BLaER1 (cell line): ENCODE measurements at regions not wholly inside any gene's neighbourhood (a gene's known extent, or its start where the extent isn't known, plus 50 kb on each side); places are given as distances from the start of the nearest gene placed in this dataset.

ENCODE experiments used
- H3K27ac ChIP-seq: shearing (Covaris generic); formaldehyde crosslinking; 2 replicates; pipeline ENCODE4 v1.8.1; 2022
- H3K27me3 ChIP-seq: shearing (Covaris generic); formaldehyde crosslinking; 2 replicates; pipeline ENCODE4 v1.8.1; 2022
- H3K36me3 ChIP-seq: shearing (Covaris generic); formaldehyde crosslinking; 2 replicates; pipeline ENCODE4 v1.8.1; 2022
- H3K4me1 ChIP-seq: shearing (Covaris generic); formaldehyde crosslinking; 2 replicates; pipeline ENCODE4 v1.8.1; 2022
- H3K4me2 ChIP-seq: shearing (Covaris generic); formaldehyde crosslinking; 2 replicates; pipeline ENCODE4 v1.8.1; 2022
- H3K4me3 ChIP-seq: shearing (Covaris generic); formaldehyde crosslinking; 2 replicates; pipeline ENCODE4 v1.8.1; 2022
- H3K9ac ChIP-seq: shearing (Covaris generic); formaldehyde crosslinking; 2 replicates; pipeline ENCODE4 v1.8.1; 2022
- H3K9me3 ChIP-seq: shearing (Covaris generic); formaldehyde crosslinking; 2 replicates; pipeline ENCODE4 v1.8.1; 2022
- H4K20me1 ChIP-seq: shearing (Covaris generic); formaldehyde crosslinking; 2 replicates; pipeline ENCODE4 v1.8.1; 2022
- Cebpa-rat ChIP-seq: shearing (Covaris generic); IDR thresholded peaks from 2 replicates; pipeline ENCODE4 v1.8.1; 2022

DNA sequence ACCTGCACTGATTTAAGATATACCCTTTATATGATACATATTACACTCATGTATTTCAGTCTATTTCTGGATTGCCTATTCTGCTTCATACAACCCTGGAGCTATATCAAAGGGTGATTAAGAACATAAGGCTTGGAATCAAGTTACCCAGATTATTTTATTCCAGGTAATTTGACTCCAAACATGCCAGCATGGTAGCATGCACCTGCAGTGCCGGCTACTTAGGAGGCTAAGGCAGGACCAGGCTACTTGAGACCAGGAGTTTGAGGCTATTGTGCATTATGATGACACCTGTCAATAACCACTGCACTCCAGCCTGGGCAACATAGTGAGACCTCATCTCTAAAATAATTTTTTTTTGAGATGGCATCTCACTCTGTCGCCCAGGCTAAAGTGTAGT, 50.4 kb upstream of the NEO1 start:
- Histone ChIP-seq H3K9me3 (no peaks in the 10 kb centered on the region), H3K4me3 (no peak overlapping the region), H3K9ac (no peak overlapping the region), H3K4me1 (no peaks in the 10 kb centered on the region), H3K4me2 (no peak overlapping the region), H4K20me1 (no peaks in the 10 kb centered on the region), H3K27me3 (no peaks in the 10 kb centered on the region), H3K27ac (no peak overlapping the region), H3K36me3 (no peaks in the 10 kb centered on the region)
- no peak for TF ChIP-seq Cebpa-rat

DNA sequence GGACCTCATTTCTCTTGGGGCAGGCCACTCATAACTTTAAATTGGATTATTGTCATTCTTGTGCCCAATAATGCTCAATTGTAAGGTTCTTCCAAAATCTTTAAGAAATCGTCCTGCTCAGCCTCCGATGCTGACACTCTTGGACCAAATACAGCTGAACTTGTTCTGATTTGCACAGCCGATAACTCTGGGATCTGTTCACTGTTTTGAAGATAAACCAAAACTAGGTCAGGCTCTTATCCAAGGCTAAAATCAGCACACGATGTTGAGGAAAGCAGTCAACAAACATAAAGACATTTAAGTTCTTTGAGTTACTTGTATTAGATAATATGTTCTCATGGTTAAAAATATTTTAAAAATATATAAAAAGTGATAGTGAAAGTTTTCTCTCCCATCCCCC, 52.0 kb upstream of the NEO1 start:
- H3K9me3 ChIP-seq: no peaks in the 10 kb centered on the region
- no peak overlapping the region for H3K4me3 ChIP-seq
- no peak overlapping the region for H3K9ac ChIP-seq
- no peak for TF ChIP-seq Cebpa-rat
- no peaks in the 10 kb centered on the region for H3K36me3 ChIP-seq
- H3K27me3 ChIP-seq: no peaks in the 10 kb centered on the region
- H3K4me1 ChIP-seq: no peaks in the 10 kb centered on the region
- no peak overlapping the region for H3K4me2 ChIP-seq
- no peaks in the 10 kb centered on the region for H4K20me1 ChIP-seq
- no peak overlapping the region for H3K27ac ChIP-seq

DNA sequence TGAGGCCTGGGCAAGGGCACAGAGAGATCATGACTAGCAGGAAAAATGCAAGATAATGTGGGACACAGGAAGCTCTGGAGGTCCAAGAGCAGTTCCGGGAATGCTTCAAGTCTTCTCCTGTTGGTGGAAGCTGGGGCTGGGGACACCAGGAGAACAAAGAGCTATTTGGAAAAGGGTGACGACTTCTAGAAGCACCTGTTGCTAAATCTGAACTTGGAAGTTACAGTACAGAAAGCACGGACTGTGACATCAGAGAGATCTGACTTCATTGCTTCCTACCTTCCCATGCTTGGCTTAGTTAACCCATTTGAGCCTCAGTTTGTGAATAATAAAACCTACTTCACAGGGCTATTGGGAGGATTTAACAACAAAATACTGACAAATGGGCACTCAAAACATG, 52.7 kb upstream of the NEO1 start:
- H3K27me3 ChIP-seq: no peaks in the 10 kb centered on the region
- no peak overlapping the region for H3K27ac ChIP-seq
- H3K4me3 ChIP-seq: no peak overlapping the region
- no peaks in the 10 kb centered on the region for H3K9me3 ChIP-seq
- no peak overlapping the region for H3K4me2 ChIP-seq
- H3K36me3 ChIP-seq: no peaks in the 10 kb centered on the region
- no peaks in the 10 kb centered on the region for H3K4me1 ChIP-seq
- no peak for TF ChIP-seq Cebpa-rat
- no peak overlapping the region for H3K9ac ChIP-seq
- no peaks in the 10 kb centered on the region for H4K20me1 ChIP-seq

DNA sequence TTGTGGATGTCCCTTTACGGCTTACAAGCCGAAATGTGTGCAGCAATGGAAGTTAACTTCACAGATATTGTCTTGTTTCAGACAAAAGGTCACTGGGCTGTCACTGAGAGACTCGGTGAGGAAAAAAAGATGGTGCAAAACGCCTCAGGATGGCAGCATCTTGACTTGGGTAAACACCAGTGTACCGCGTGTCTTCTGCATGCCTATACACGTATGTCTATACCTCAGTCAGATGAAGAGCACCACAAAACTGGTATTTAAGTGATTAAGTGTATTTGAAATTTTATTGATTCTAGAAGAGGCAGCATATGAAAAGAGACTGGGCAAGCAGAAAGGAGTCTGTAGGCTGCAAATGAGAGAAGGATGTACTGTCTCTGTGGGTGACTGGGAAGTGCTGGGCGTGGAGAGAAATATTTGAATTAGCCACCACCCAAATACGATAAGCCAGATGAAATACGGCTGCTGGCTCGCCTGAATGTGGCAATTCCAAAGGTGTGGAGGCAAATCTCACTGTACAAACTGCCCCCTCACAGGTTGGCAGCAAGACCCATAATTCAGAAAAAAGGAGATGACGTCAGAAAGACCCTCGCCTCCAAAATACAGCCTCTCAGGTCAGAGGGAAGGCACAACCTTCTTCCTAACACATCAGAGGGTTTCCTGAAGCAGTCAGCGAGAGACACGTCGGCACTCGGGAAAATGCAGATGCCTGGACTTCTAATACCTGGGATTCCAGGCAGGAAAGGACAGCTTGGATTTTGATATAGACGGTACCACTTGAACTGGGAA, 53.4 kb upstream of the NEO1 start:
- Histone ChIP-seq H3K4me3 (no peak overlapping the region), H3K4me1 (no peaks in the 10 kb centered on the region), H4K20me1 (no peaks in the 10 kb centered on the region), H3K27me3 (no peaks in the 10 kb centered on the region), H3K4me2 (no peak overlapping the region), H3K36me3 (no peaks in the 10 kb centered on the region), H3K27ac (no peak overlapping the region), H3K9ac (no peak overlapping the region), H3K9me3 (no peaks in the 10 kb centered on the region)
- no peak for TF ChIP-seq Cebpa-rat

DNA sequence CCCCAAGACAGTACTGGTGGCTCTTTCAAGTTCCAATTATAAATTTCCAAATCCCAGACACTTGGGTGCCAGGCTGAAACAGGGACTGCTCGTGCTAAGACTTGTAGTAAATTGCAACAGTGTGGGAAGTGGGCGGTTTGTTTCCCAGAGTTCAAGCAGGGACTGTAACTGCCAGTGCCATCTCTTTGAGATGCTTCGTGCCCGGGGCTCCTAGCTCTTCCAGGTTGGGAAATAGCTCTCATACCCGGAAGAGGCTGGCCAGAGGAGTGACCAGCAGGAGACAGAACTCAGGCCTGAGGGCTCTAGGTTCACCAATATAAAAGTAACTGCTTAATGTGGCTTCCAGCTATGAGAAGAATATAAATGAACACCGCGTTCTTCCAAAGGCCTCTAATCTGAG, 54.0 kb upstream of the NEO1 start:
- no peaks in the 10 kb centered on the region for H3K27me3 ChIP-seq
- H3K9ac ChIP-seq: no peak overlapping the region
- H3K36me3 ChIP-seq: no peaks in the 10 kb centered on the region
- H3K4me2 ChIP-seq: no peak overlapping the region
- no peak overlapping the region for H3K27ac ChIP-seq
- H3K4me1 ChIP-seq: no peaks in the 10 kb centered on the region
- no peak for TF ChIP-seq Cebpa-rat
- no peak overlapping the region for H3K4me3 ChIP-seq
- no peaks in the 10 kb centered on the region for H3K9me3 ChIP-seq
- H4K20me1 ChIP-seq: no peaks in the 10 kb centered on the region

DNA sequence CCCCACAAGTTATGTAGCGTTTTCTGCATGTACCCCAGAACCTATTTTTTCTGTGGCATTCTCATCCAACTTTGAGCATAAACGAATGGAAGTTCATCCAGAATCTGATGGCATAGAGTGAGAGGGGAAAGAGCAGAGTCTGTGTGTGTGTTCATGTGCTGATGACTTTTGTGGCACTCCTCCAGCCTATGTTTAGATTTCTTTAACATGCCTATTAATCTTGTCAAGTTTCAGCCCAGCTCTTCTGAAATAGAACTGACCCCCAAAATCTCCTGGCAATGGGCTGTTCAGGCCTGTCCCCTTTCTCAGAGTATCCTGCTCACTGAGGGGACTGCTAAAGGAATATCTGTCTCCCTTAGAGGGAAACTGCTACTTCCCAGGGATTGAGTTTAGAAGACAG, 56.4 kb upstream of the NEO1 start:
- TF ChIP-seq Cebpa-rat: no peak

DNA sequence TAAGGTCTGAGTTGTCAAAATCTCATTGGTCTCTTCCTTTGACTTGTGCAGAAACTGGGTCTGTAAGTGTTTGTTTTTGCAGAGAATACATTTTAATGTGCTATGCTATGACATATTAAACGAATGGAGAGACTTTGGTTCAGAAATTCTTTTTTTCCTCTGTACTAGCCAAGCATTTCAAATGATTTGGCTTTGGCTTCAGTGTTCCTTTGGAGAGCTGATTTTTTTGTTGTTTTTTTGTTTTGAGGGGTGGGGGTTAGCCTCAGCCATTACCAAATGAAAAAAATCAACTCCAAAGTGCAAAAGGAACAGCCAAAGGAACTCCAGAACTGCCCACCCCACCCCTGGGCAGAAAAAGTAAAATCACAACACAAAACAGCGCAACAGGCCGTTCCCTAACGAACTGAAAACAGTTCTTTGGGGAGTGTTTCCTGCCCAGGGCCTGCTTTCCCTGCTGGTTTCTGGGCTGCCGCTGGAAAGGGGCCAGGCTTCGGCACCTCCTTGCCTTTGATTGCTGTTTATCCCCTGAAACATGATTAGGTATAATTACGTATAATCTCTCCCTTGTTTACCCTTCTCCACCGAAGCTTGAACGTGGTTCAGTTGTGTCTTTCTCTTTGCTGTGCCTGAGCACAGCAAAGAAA, 57.6 kb upstream of the NEO1 start:
- Histone ChIP-seq H3K9ac (no peak overlapping the region), H3K9me3 (no peaks in the 10 kb centered on the region), H3K4me3 (no peak overlapping the region), H3K4me1 (no peaks in the 10 kb centered on the region), H3K27ac (no peak overlapping the region), H3K36me3 (no peaks in the 10 kb centered on the region), H3K27me3 (no peaks in the 10 kb centered on the region), H4K20me1 (no peaks in the 10 kb centered on the region), H3K4me2 (no peak overlapping the region)
- TF ChIP-seq Cebpa-rat: no peak

More for the DNA sequence above, 56.4 kb upstream of the NEO1 start:
- Histone ChIP-seq H3K4me1 (no peaks in the 10 kb centered on the region), H3K27me3 (no peaks in the 10 kb centered on the region), H3K36me3 (no peaks in the 10 kb centered on the region), H3K9ac (no peak overlapping the region), H4K20me1 (no peaks in the 10 kb centered on the region), H3K4me2 (no peak overlapping the region), H3K27ac (no peak overlapping the region), H3K9me3 (no peaks in the 10 kb centered on the region), H3K4me3 (no peak overlapping the region)

DNA sequence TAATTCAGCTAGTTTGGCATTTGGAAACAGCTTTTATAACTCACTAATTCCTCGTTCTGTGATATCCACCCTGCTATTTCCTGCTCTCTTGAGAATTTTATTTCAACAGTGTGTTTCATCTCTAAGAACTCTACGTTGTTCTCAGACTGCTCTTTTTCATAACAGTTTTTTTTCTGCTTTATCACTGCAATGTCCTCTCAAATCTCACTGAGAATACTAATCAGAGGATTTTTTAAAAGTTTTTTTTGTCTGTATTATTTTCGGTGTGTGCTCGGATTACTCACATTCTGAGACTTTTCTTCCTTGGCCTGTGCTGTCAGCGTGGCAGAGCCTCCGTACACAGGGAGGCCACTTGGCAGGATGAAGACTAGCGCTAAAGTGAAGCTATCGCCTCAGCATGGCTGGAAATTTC, 59.4 kb upstream of the NEO1 start:
- Histone ChIP-seq H3K9ac (no peak overlapping the region), H3K9me3 (no peaks in the 10 kb centered on the region), H3K4me1 (no peaks in the 10 kb centered on the region), H3K27ac (no peak overlapping the region), H3K4me2 (no peak overlapping the region), H3K4me3 (no peak overlapping the region), H3K27me3 (no peaks in the 10 kb centered on the region), H4K20me1 (no peaks in the 10 kb centered on the region), H3K36me3 (no peaks in the 10 kb centered on the region)
- no peak for TF ChIP-seq Cebpa-rat

DNA sequence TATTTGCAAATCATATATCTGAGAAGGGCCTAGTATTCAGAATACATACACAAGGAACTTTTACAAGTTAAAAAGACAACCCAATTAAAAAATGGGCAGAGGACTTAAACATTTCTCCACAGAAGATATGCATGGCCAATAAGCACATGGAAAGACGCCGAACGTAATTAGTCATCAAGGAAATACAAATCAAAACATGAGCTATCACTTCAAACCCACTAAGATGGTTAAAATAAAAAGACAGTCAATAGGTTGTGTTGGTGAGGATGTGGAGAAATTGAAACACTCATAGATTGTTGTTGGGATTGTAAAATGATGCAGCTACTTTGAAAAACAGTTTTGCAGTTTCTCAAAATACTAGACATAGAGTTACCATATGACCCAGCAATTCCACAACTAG, 61.2 kb upstream of the NEO1 start:
- Histone ChIP-seq H3K9me3 (no peaks in the 10 kb centered on the region), H3K4me3 (no peak overlapping the region), H3K4me2 (no peak overlapping the region), H3K9ac (no peak overlapping the region), H4K20me1 (no peaks in the 10 kb centered on the region), H3K4me1 (no peaks in the 10 kb centered on the region), H3K36me3 (no peaks in the 10 kb centered on the region), H3K27me3 (no peaks in the 10 kb centered on the region), H3K27ac (no peak overlapping the region)
- no peak for TF ChIP-seq Cebpa-rat

DNA sequence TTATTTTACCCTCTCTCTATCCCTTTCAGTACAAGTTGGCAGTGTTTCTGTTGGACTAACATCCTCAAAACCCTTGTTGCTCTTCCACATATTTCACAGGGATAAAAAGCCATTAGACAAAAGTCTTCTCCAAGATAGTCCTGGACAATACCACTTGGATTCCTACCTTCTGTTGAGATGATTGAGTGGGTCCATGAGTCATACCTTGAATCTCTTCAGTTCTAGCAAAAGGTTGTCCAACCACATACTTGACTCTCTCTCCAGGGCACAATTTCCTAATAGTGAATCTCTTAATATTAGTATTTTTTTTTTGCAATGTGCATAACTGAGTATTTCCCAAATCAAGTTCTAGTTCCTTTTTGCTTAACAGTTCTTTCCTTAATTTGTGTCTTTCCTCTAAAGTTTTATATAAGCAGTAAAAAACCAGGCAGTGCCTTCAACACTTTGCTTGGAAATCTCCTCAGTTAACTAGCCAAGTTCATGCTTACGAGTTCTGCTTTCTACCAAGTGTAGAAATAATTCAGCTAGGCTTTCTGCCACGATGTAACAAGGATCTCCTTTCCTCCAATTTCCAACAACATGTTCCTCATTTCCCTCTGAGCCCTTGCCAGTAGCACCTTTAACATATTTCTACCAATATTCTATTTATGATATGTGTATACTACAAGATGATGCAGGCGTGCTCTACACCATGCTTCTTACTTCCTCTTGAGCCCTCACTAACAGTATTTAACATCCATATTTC, 68.3 kb upstream of the NEO1 start:
- Histone ChIP-seq H3K27me3 (no peaks in the 10 kb centered on the region), H4K20me1 (no peaks in the 10 kb centered on the region), H3K4me1 (no peaks in the 10 kb centered on the region), H3K9ac (no peak overlapping the region), H3K9me3 (no peaks in the 10 kb centered on the region), H3K27ac (no peak overlapping the region), H3K4me3 (no peak overlapping the region), H3K4me2 (no peak overlapping the region), H3K36me3 (no peaks in the 10 kb centered on the region)
- TF ChIP-seq Cebpa-rat: no peak
